ENCODE measurements at regions not wholly inside any gene's neighbourhood (a gene's known extent, or its start where the extent isn't known, plus 50 kb on each side); places are given as distances from the start of the nearest gene placed in this dataset.

- no peak for TF ChIP-seq TAF1 (IDR thresholded peaks at IDR 0.05; ENCODE audit: borderline replicate concordance, insufficient read depth, low read length)
- TF ChIP-seq POLR2AphosphoS5 (IDR thresholded peaks at IDR 0.05; ENCODE audit: low read depth, low read length), result no peak
- TF ChIP-seq FOXP2 (optimal IDR thresholded peaks at IDR 0.05; ENCODE audit: borderline replicate concordance, extremely low read depth, extremely low read length, insufficient read depth), result no peak
- TF ChIP-seq, protein P1, sequence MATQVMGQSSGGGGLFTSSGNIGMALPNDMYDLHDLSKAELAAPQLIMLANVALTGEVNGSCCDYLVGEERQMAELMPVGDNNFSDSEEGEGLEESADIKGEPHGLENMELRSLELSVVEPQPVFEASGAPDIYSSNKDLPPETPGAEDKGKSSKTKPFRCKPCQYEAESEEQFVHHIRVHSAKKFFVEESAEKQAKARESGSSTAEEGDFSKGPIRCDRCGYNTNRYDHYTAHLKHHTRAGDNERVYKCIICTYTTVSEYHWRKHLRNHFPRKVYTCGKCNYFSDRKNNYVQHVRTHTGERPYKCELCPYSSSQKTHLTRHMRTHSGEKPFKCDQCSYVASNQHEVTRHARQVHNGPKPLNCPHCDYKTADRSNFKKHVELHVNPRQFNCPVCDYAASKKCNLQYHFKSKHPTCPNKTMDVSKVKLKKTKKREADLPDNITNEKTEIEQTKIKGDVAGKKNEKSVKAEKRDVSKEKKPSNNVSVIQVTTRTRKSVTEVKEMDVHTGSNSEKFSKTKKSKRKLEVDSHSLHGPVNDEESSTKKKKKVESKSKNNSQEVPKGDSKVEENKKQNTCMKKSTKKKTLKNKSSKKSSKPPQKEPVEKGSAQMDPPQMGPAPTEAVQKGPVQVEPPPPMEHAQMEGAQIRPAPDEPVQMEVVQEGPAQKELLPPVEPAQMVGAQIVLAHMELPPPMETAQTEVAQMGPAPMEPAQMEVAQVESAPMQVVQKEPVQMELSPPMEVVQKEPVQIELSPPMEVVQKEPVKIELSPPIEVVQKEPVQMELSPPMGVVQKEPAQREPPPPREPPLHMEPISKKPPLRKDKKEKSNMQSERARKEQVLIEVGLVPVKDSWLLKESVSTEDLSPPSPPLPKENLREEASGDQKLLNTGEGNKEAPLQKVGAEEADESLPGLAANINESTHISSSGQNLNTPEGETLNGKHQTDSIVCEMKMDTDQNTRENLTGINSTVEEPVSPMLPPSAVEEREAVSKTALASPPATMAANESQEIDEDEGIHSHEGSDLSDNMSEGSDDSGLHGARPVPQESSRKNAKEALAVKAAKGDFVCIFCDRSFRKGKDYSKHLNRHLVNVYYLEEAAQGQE (IDR thresholded peaks at IDR 0.05; ENCODE audit: insufficient read depth in 1 of 2, low read depth in 2 of 2, low read length in 2 of 2), result no peak
- TF ChIP-seq SIN3A (IDR thresholded peaks at IDR 0.05; ENCODE audit: borderline replicate concordance, insufficient read depth, low read length), result no peak
Measured at GRCh38 chr13:58583966-58584365, 952.4 kb downstream of the PCDH17 start.

DNA sequence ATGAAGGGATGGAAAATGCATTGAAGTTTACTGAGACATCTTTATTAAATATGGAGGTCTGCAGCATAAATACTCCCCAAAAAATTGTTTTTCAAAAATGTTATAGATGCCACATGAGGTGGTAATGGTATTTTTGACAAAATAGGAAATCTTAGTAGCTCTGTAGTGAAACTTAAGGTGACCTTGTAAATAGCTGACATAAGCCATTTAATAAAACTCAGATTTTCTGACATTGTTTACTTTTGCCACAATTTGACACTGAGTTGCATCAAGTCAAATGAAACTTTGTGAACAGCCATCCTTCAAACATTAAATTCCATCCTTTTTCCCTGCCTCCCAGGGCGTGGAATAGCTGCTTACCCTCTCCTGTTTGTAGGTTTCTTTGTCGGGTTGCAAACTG, 953.1 kb downstream of the PCDH17 start:
- TF ChIP-seq, protein P1 (IDR thresholded peaks at IDR 0.05; ENCODE audit: insufficient read depth in 1 of 2, low read depth in 2 of 2, low read length in 2 of 2), result no peak
- TF ChIP-seq FOXP2 (optimal IDR thresholded peaks at IDR 0.05; ENCODE audit: borderline replicate concordance, extremely low read depth, extremely low read length, insufficient read depth), result no peak
- TF ChIP-seq SIN3A (IDR thresholded peaks at IDR 0.05; ENCODE audit: borderline replicate concordance, insufficient read depth, low read length), result no peak
- TF ChIP-seq POLR2AphosphoS5 (IDR thresholded peaks at IDR 0.05; ENCODE audit: low read depth, low read length), result no peak
- TF ChIP-seq TAF1 (IDR thresholded peaks at IDR 0.05; ENCODE audit: borderline replicate concordance, insufficient read depth, low read length), result no peak

GRCh38 chr13:58587183-58587582, 955.6 kb downstream of the PCDH17 start:
- TF ChIP-seq SIN3A (IDR thresholded peaks at IDR 0.05; ENCODE audit: borderline replicate concordance, insufficient read depth, low read length) (no peak), TAF1 (IDR thresholded peaks at IDR 0.05; ENCODE audit: borderline replicate concordance, insufficient read depth, low read length) (no peak), FOXP2 (optimal IDR thresholded peaks at IDR 0.05; ENCODE audit: borderline replicate concordance, extremely low read depth, extremely low read length, insufficient read depth) (no peak), POLR2AphosphoS5 (IDR thresholded peaks at IDR 0.05; ENCODE audit: low read depth, low read length) (no peak)
- TF ChIP-seq, protein P1 (IDR thresholded peaks at IDR 0.05; ENCODE audit: insufficient read depth in 1 of 2, low read depth in 2 of 2, low read length in 2 of 2), result no peak

GRCh38 chr13:58592052-58592451, 960.5 kb downstream of the PCDH17 start:
- TF ChIP-seq, protein P1 (IDR thresholded peaks at IDR 0.05; ENCODE audit: insufficient read depth in 1 of 2, low read depth in 2 of 2, low read length in 2 of 2), result no peak
- TF ChIP-seq SIN3A (IDR thresholded peaks at IDR 0.05; ENCODE audit: borderline replicate concordance, insufficient read depth, low read length) (no peak), TAF1 (IDR thresholded peaks at IDR 0.05; ENCODE audit: borderline replicate concordance, insufficient read depth, low read length) (no peak), FOXP2 (optimal IDR thresholded peaks at IDR 0.05; ENCODE audit: borderline replicate concordance, extremely low read depth, extremely low read length, insufficient read depth) (no peak), POLR2AphosphoS5 (IDR thresholded peaks at IDR 0.05; ENCODE audit: low read depth, low read length) (no peak)

GRCh38 chr13:58592786-58593185, 961.2 kb downstream of the PCDH17 start:
- TF ChIP-seq, protein P1 (IDR thresholded peaks at IDR 0.05; ENCODE audit: insufficient read depth in 1 of 2, low read depth in 2 of 2, low read length in 2 of 2), result no peak
- no peak for TF ChIP-seq POLR2AphosphoS5 (IDR thresholded peaks at IDR 0.05; ENCODE audit: low read depth, low read length)
- no peak for TF ChIP-seq FOXP2 (optimal IDR thresholded peaks at IDR 0.05; ENCODE audit: borderline replicate concordance, extremely low read depth, extremely low read length, insufficient read depth)
- no peak for TF ChIP-seq TAF1 (IDR thresholded peaks at IDR 0.05; ENCODE audit: borderline replicate concordance, insufficient read depth, low read length)
- TF ChIP-seq SIN3A (IDR thresholded peaks at IDR 0.05; ENCODE audit: borderline replicate concordance, insufficient read depth, low read length), result no peak
